ENCODE measurements at regions not wholly inside any gene's neighbourhood (a gene's known extent, or its start where the extent isn't known, plus 50 kb on each side); places are given as distances from the start of the nearest gene placed in this dataset.

DNA sequence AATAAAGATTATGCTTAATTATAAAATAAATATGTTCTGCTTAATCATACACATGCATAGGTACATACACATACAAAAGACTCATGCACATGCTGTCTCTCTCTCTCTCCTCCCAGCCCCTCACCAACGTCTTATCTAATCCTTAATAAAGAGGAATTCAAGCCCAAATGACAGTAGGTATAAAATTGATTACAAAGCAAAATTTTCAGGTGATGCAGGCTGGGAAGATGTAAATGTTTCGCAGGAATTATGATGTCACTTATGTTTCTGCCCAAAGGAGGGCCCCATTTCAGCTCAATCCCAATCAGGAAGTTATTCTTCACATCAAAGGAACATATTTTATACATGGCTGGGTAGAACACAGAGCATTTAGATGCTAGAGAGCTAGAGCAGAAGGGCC lies 284.6 kb upstream of the ID4 start:
- TF ChIP-seq CTCF (IDR thresholded peaks at IDR 0.05; ENCODE audit: low read depth, low read length, poor library complexity, severe bottlenecking) (no peak), EZH2phosphoT487 (IDR thresholded peaks at IDR 0.05; ENCODE audit: borderline replicate concordance, low read length) (no peak)
